Parathyroid adenoma (tissue), 2 donors: ENCODE measurements at regions not wholly inside any gene's neighbourhood (a gene's known extent, or its start where the extent isn't known, plus 50 kb on each side); places are given as distances from the start of the nearest gene placed in this dataset.

Experiments
- H2AFZ ChIP-seq: fragments of 300-600 bp; sonication (generic); one replicate; pipeline ENCODE4 v1.7.0; 2017; ENCODE audit warnings: antibody characterized with exemption, mild to moderate bottlenecking
- H3K27ac ChIP-seq: fragments of 300-600 bp; sonication (generic); one replicate; pipeline ENCODE4 v1.7.0; 2017
- H3K27me3 ChIP-seq: fragments of 300-600 bp; sonication (generic); one replicate; pipeline ENCODE4 v1.7.0; 2017; ENCODE audit warnings: low read length; ENCODE audit not compliant: control insufficient read depth, insufficient read depth
- H3K36me3 ChIP-seq: fragments of 300-600 bp; sonication (generic); one replicate; pipeline ENCODE4 v1.7.0; 2017; ENCODE audit warnings: low read length; ENCODE audit not compliant: control insufficient read depth, insufficient read depth
- H3K4me1 ChIP-seq: fragments of 300-600 bp; sonication (generic); one replicate; pipeline ENCODE4 v1.7.0; 2017; ENCODE audit warnings: control low read depth
- H3K4me2 ChIP-seq: fragments of 300-600 bp; sonication (generic); one replicate; pipeline ENCODE4 v1.7.0; 2017; ENCODE audit warnings: low read length
- H3K4me3 ChIP-seq: fragments of 300-600 bp; sonication (generic); one replicate; pipeline ENCODE4 v1.7.0; 2017; ENCODE audit warnings: low read depth, low read length
- H3K79me2 ChIP-seq: fragments of 300-600 bp; sonication (generic); one replicate; pipeline ENCODE4 v1.7.0; 2017; ENCODE audit warnings: control low read depth
- H3K9ac ChIP-seq: fragments of 300-600 bp; sonication (generic); one replicate; pipeline ENCODE4 v1.7.0; 2017; ENCODE audit warnings: mild to moderate bottlenecking
- H3K9me3 ChIP-seq: fragments of 300-600 bp; sonication (generic); one replicate; pipeline ENCODE4 v1.7.0; 2017; ENCODE audit warnings: low read length; ENCODE audit not compliant: control insufficient read depth
- CTCF ChIP-seq: fragments of 300-600 bp; sonication (generic); IDR thresholded peaks from one replicate; pipeline ENCODE4 v1.7.0; 2017; ENCODE audit warnings: antibody characterized with exemption, mild to moderate bottlenecking
- donor health status: primary hyperparathyroidism.

- Histone ChIP-seq H3K79me2 (no peaks in the 10 kb centered on the region), H3K4me3 (no peak overlapping the region), H2AFZ (no peak overlapping the region), H3K9ac (no peak overlapping the region), H3K4me1 (no peaks in the 10 kb centered on the region), H3K27me3 (no peaks in the 10 kb centered on the region), H3K4me2 (no peak overlapping the region), H3K9me3 (no peaks in the 10 kb centered on the region), H3K27ac (no peak overlapping the region), H3K36me3 (no peaks in the 10 kb centered on the region)
- TF ChIP-seq CTCF = no peak
Measured at GRCh38 chr17:72038427-72038826, 82.4 kb upstream of the SOX9 start.

DNA sequence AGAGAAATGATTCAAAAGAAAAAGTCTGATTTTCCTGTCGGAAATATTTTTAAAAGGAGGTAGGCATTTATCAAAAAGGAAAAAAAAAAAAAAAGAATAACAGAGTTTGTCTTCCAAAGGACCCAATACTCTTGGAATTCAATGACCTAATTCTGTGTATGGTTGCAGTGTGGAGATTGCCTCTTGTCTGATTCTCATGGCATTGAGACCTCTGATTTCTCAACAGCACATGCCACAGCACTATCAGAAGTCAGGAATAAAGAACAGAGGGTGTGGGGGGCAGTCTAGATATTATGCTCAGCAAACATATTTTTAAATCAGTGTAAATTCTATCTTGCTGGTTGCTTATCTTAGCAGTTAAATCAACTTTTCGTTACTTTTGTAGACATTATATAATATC, 81.3 kb upstream of the SOX9 start:
- Histone ChIP-seq H3K79me2 (no peaks in the 10 kb centered on the region), H3K27me3 (no peaks in the 10 kb centered on the region), H3K36me3 (no peaks in the 10 kb centered on the region), H3K9me3 (no peaks in the 10 kb centered on the region), H2AFZ (no peak overlapping the region), H3K4me2 (no peak overlapping the region), H3K27ac (no peak overlapping the region), H3K4me3 (no peak overlapping the region), H3K9ac (no peak overlapping the region), H3K4me1 (no peaks in the 10 kb centered on the region)
- no peak for TF ChIP-seq CTCF

GRCh38 chr17:72046178-72046577, 74.6 kb upstream of the SOX9 start:
- Histone ChIP-seq H3K79me2 (no peaks in the 10 kb centered on the region), H3K9ac (no peak overlapping the region), H3K4me3 (no peak overlapping the region), H2AFZ (no peak overlapping the region), H3K9me3 (no peaks in the 10 kb centered on the region), H3K36me3 (no peaks in the 10 kb centered on the region), H3K4me2 (no peak overlapping the region), H3K4me1 (no peaks in the 10 kb centered on the region), H3K27me3 (no peaks in the 10 kb centered on the region), H3K27ac (no peak overlapping the region)
- no peak for TF ChIP-seq CTCF

DNA sequence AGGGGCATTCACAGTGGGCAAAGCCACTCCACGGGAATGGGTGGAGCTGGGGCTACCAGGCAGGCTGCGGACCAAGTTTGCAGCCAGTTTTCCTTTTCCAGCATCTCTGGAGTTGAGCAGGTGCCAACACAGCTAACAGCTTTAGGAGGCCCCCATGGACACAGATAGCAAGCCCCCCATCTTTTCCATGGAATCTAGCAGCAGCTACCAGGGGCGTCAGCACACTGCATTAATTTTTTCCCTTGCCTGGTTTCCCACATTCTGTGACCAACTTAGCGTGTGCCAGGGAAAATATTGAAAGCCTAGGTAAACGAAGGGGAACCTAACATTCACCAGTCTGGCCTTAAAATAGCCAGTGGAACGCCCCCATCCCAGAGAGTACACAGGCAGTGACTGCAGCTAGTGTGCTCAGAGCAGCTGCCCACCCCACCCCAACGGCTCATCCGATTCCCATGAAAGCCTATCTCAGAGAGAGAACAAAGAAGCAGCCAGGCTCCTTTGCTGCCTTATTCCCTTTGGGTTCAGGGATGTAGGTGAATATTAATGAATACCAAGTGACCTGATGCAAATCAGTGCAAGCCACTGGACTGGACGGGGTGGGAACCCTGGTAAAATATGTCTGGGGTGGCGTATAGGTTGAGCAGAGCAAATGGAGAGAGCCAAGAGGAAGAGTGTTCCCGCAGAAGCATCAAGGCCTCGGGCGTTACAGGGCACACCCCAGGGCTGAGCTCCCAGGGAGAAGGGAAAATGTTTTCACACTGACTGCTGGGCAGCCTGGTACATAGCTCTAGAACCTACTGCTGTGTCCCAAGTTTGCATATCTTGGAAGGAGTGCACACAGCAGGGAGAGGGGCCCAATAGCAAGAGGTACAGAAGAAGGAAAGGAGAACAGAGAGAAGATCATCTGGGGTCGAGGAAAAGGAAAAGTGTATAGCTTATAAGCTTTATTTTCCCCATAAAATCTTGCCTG, 73.9 kb upstream of the SOX9 start:
- no peak overlapping the region for H2AFZ ChIP-seq
- H3K9ac ChIP-seq = no peak overlapping the region
- H3K9me3 ChIP-seq = no peaks in the 10 kb centered on the region
- no peaks in the 10 kb centered on the region for H3K36me3 ChIP-seq
- no peak for TF ChIP-seq CTCF
- no peaks in the 10 kb centered on the region for H3K79me2 ChIP-seq
- H3K4me1 ChIP-seq = no peaks in the 10 kb centered on the region
- H3K4me2 ChIP-seq = no peak overlapping the region
- H3K4me3 ChIP-seq = no peak overlapping the region
- H3K27ac ChIP-seq = no peak overlapping the region
- no peaks in the 10 kb centered on the region for H3K27me3 ChIP-seq

GRCh38 chr17:72049914-72050313, 70.9 kb upstream of the SOX9 start:
- no peaks in the 10 kb centered on the region for H3K4me1 ChIP-seq
- no peak overlapping the region for H3K4me2 ChIP-seq
- H3K27me3 ChIP-seq = no peaks in the 10 kb centered on the region
- H3K79me2 ChIP-seq = no peaks in the 10 kb centered on the region
- no peak overlapping the region for H3K4me3 ChIP-seq
- no peak overlapping the region for H2AFZ ChIP-seq
- H3K36me3 ChIP-seq = no peaks in the 10 kb centered on the region
- no peak overlapping the region for H3K9ac ChIP-seq
- no peak overlapping the region for H3K27ac ChIP-seq
- no peaks in the 10 kb centered on the region for H3K9me3 ChIP-seq
- TF ChIP-seq CTCF = no peak
